ENCODE measurements at regions not wholly inside any gene's neighbourhood (a gene's known extent, or its start where the extent isn't known, plus 50 kb on each side); places are given as distances from the start of the nearest gene placed in this dataset.

- WGBS, 2 experiments (ENCODE audit: extremely low coverage in 1 of 2, insufficient coverage in 1 of 2, insufficient read length in 1 of 2, insufficient replicate concordance in 2 of 2, low coverage in 1 of 2, low lambda C conversion rate in 2 of 2, missing lambda C conversion rate in 1 of 2): 87% methylated on average over 4 of the region's 4 CpGs; no CpG with 5 or more reads in 1 of the 2 experiments
- Histone ChIP-seq H4K20me1 (replicated peaks in 1 of 2; ENCODE audit: control insufficient read depth in 1 of 2, insufficient read depth in 2 of 2, low read length in 2 of 2) (no peaks in the 10 kb centered on the region), H2BK5ac (ENCODE audit: low read depth, low read length) (0 out of 2 replicates have a peak overlapping the region, but pooled peaks have one; percentile 20), H3K9me3 (ENCODE audit: insufficient read depth in 2 of 2, low read depth in 1 of 2, low read length in 1 of 2) (no peaks in the 10 kb centered on the region), H4K8ac (ENCODE audit: extremely low read depth, insufficient read depth, low read length) (no peak overlapping the region), H3K4me3 (ENCODE audit: extremely low read depth in 1 of 4, insufficient read depth in 2 of 4, low read depth in 3 of 4, low read length in 4 of 4) (no peak overlapping the region), H4K5ac (ENCODE audit: insufficient read length, low read depth, low read length) (no peak overlapping the region), H2BK12ac (ENCODE audit: low read depth, low read length) (peak overlapping the region; percentile 89; the same call in 1 of the 2 replicates), H3K4ac (replicated peaks; ENCODE audit: insufficient read length, low read depth, low read length) (no peak overlapping the region), H3K79me2 (ENCODE audit: control insufficient read depth in 1 of 2, insufficient read depth in 2 of 2, low read length in 2 of 2) (no peaks in the 10 kb centered on the region), H3K79me1 (ENCODE audit: low read depth, low read length) (no peaks in the 10 kb centered on the region), H3K18ac (ENCODE audit: extremely low read depth, low read length) (peak overlapping the region; percentile 33; the same call in 1 of the 2 replicates), H3K27me3 (replicated peaks in 1 of 4; ENCODE audit: control insufficient read depth in 3 of 4, extremely low read depth in 1 of 4, insufficient read depth in 3 of 4, low read length in 3 of 4) (no peaks in the 10 kb centered on the region), H3K23me2 (ENCODE audit: low read depth, low read length) (no peaks in the 10 kb centered on the region), H2BK120ac (replicated peaks; ENCODE audit: low read depth, low read length) (no peak overlapping the region), H3K4me2 (ENCODE audit: insufficient read depth in 1 of 2, low read depth in 2 of 2, low read length in 2 of 2) (no peak overlapping the region), H3K23ac (ENCODE audit: insufficient read length) (no peak overlapping the region), H3K14ac (ENCODE audit: insufficient read length) (no peak overlapping the region), H3K56ac (replicated peaks; ENCODE audit: insufficient read length, low read depth, low read length) (no peak overlapping the region), H2AFZ (ENCODE audit: low read length) (no peak overlapping the region), H3K36me3 (ENCODE audit: control insufficient read depth in 2 of 4, insufficient read depth in 4 of 4, low read length in 3 of 4) (no peaks in the 10 kb centered on the region), H3K27ac (ENCODE audit: low read depth, low read length) (no peak overlapping the region), H3K4me1 (replicated peaks in 1 of 4; ENCODE audit: control insufficient read depth in 3 of 4, insufficient read depth in 4 of 4, low read length in 3 of 4) (peaks cover 0 to 17% (median 5%) of the 10 kb centered on the region in 4 experiments; a peak in 4 of 7 replicates), H4K91ac (replicated peaks; ENCODE audit: insufficient read length, low read length) (no peak overlapping the region), H2AK5ac (ENCODE audit: low read depth, low read length) (no peak overlapping the region), H2BK20ac (ENCODE audit: low read length) (no peak overlapping the region), H3K9ac (replicated peaks in 1 of 4; ENCODE audit: extremely low read depth in 1 of 4, low read depth in 3 of 4, low read length in 3 of 4) (no peak overlapping the region), H2BK15ac (ENCODE audit: low read length) (no peak overlapping the region; the same call in 1 of the 2 replicates)
- POLR2A ChIA-PET (ENCODE audit: partially characterized antibody): interaction anchor here (0.6 to 1.8 kb wide), 2 partner anchors 8 to 1847 kb away, joined by 3 to 4 read pairs; no protein-coding TSS in a partner anchor
- no peak for FAIRE-seq
- no peak for TF ChIP-seq JUND (IDR thresholded peaks at IDR 0.05; ENCODE audit: low read length)
- no peak for TF ChIP-seq EZH2 (IDR thresholded peaks at IDR 0.05; ENCODE audit: low read depth, low read length, severe bottlenecking)
- TF ChIP-seq SP2 (IDR thresholded peaks at IDR 0.05; ENCODE audit: low read length): no peak
- TF ChIP-seq GABPA (IDR thresholded peaks at IDR 0.05; ENCODE audit: borderline replicate concordance, insufficient read depth, low read length): no peak
- TF ChIP-seq SP4 (IDR thresholded peaks at IDR 0.05; ENCODE audit: low read length): no peak
- TF ChIP-seq EGR1 (IDR thresholded peaks at IDR 0.05; ENCODE audit: borderline replicate concordance, low read depth, low read length): no peak
- TF ChIP-seq CHD2 (IDR thresholded peaks at IDR 0.05; ENCODE audit: low read length): no peak
- TF ChIP-seq CREB1 (IDR thresholded peaks at IDR 0.05): no peak
- TF ChIP-seq YY1 (IDR thresholded peaks at IDR 0.05; ENCODE audit: low read depth, low read length): no peak
- TF ChIP-seq CEBPB (IDR thresholded peaks at IDR 0.05; ENCODE audit: low read depth, low read length): no peak
- no peak for TF ChIP-seq TBP (IDR thresholded peaks at IDR 0.05; ENCODE audit: low read depth, low read length)
- no peak for TF ChIP-seq POLR2AphosphoS5 (IDR thresholded peaks at IDR 0.05; ENCODE audit: low read depth, low read length)
- TF ChIP-seq POLR2A (IDR thresholded peaks at IDR 0.05; ENCODE audit: control extremely low read depth in 1 of 2, low read depth in 2 of 2, low read length in 2 of 2): no peak
- CTCF ChIA-PET (ENCODE audit: partially characterized antibody): interaction anchor here (0.6 to 1.2 kb wide), 2 partner anchors 36 to 241 kb away, joined by 3 to 6 read pairs; no protein-coding TSS in a partner anchor
- no peak for DNase-seq (ENCODE audit: low read depth in 1 of 2, low spot score in 2 of 2)
Observed at GRCh38 chr2:39488450-39488849, 51.4 kb upstream of the MAP4K3 start.

All from H1 (cell line).